GM21619 (cell line): ENCODE measurements at regions not wholly inside any gene's neighbourhood (a gene's known extent, or its start where the extent isn't known, plus 50 kb on each side); places are given as distances from the start of the nearest gene placed in this dataset.

Experiments
- ATAC-seq: cut with Tn5 transposase; IDR thresholded peaks from one replicate; pipeline ENCODE4 v1.9.1; 2021; ENCODE audit not compliant: unreplicated experiment

- no peak for ATAC-seq
Measured at GRCh38 chr13:22082030-22082429, 411.2 kb downstream of the FGF9 start.

GRCh38 chr13:22082437-22083100 is 411.7 kb downstream of the FGF9 start:
- no peak for ATAC-seq

- ATAC-seq, result no peak
Measured at GRCh38 chr13:22085001-22085400, 414.1 kb downstream of the FGF9 start.

GRCh38 chr13:22086597-22087330 is 415.9 kb downstream of the FGF9 start:
- ATAC-seq, result no peak

- no peak for ATAC-seq
Measured at GRCh38 chr13:22090106-22090505, 419.2 kb downstream of the FGF9 start.

- no peak for ATAC-seq
Measured at GRCh38 chr13:22091222-22091970, 420.5 kb downstream of the FGF9 start.

- ATAC-seq, result no peak
Measured at GRCh38 chr13:22091971-22092300, 421.1 kb downstream of the FGF9 start.

- ATAC-seq, result no peak
Measured at GRCh38 chr13:22092791-22093560, 422.1 kb downstream of the FGF9 start.

GRCh38 chr13:22095794-22096193 is 424.9 kb downstream of the FGF9 start:
- no peak for ATAC-seq

- no peak for ATAC-seq
Measured at GRCh38 chr13:22099585-22099984, 428.7 kb downstream of the FGF9 start.

GRCh38 chr13:22102271-22102670 is 431.4 kb downstream of the FGF9 start:
- ATAC-seq, result no peak

- no peak for ATAC-seq
Measured at GRCh38 chr13:22103046-22104027, 432.5 kb downstream of the FGF9 start.

GRCh38 chr13:22106058-22106457 is 435.2 kb downstream of the FGF9 start:
- ATAC-seq, result no peak

GRCh38 chr13:22107549-22107948 is 436.7 kb downstream of the FGF9 start:
- no peak for ATAC-seq

GRCh38 chr13:22108283-22108942 is 437.5 kb downstream of the FGF9 start:
- ATAC-seq, result no peak

- ATAC-seq, result no peak
Measured at GRCh38 chr13:22108979-22109378, 438.1 kb downstream of the FGF9 start.

- no peak for ATAC-seq
Measured at GRCh38 chr13:22110368-22110767, 439.5 kb downstream of the FGF9 start.

- ATAC-seq, result no peak
Measured at GRCh38 chr13:22111152-22111783, 440.4 kb downstream of the FGF9 start.

GRCh38 chr13:22111961-22112360 is 441.1 kb downstream of the FGF9 start:
- no peak for ATAC-seq
